ENCODE measurements at regions not wholly inside any gene's neighbourhood (a gene's known extent, or its start where the extent isn't known, plus 50 kb on each side); places are given as distances from the start of the nearest gene placed in this dataset.

- no peak for TF ChIP-seq CTCF (IDR thresholded peaks at IDR 0.05; ENCODE audit: extremely low read depth, missing control alignments)
- DNase-seq (ENCODE audit: low spot score) = no peak
Observed at GRCh38 chr6:91317984-91318383, 731.1 kb upstream of the MAP3K7 start.

GRCh38 chr6:91317247-91317835 lies 730.5 kb upstream of the MAP3K7 start:
- TF ChIP-seq CTCF (IDR thresholded peaks at IDR 0.05; ENCODE audit: extremely low read depth, missing control alignments) = no peak
- no peak for DNase-seq (ENCODE audit: low spot score)

GRCh38 chr6:91310178-91310577 lies 723.3 kb upstream of the MAP3K7 start:
- TF ChIP-seq CTCF (IDR thresholded peaks at IDR 0.05; ENCODE audit: extremely low read depth, missing control alignments) = no peak
- DNase-seq (ENCODE audit: low spot score) = no peak

GRCh38 chr6:91305755-91306154 lies 718.9 kb upstream of the MAP3K7 start:
- TF ChIP-seq CTCF (IDR thresholded peaks at IDR 0.05; ENCODE audit: extremely low read depth, missing control alignments) = no peak
- no peak for DNase-seq (ENCODE audit: low spot score)

- TF ChIP-seq CTCF (IDR thresholded peaks at IDR 0.05; ENCODE audit: extremely low read depth, missing control alignments) = no peak
- no peak for DNase-seq (ENCODE audit: low spot score)
Observed at GRCh38 chr6:91304521-91304920, 717.6 kb upstream of the MAP3K7 start.

- no peak for DNase-seq (ENCODE audit: low spot score)
- TF ChIP-seq CTCF (IDR thresholded peaks at IDR 0.05; ENCODE audit: extremely low read depth, missing control alignments) = no peak
Observed at GRCh38 chr6:91303326-91303725, 716.5 kb upstream of the MAP3K7 start.

- no peak for DNase-seq (ENCODE audit: low spot score)
- TF ChIP-seq CTCF (IDR thresholded peaks at IDR 0.05; ENCODE audit: extremely low read depth, missing control alignments) = no peak
Observed at GRCh38 chr6:91299544-91300491, 712.9 kb upstream of the MAP3K7 start.

Measured in GM20000 (cell line).